ENCODE measurements at regions not wholly inside any gene's neighbourhood (a gene's known extent, or its start where the extent isn't known, plus 50 kb on each side); places are given as distances from the start of the nearest gene placed in this dataset.

GRCh38 chr18:47557160-47557559 lies 305.7 kb upstream of the SKOR2 start:
- H3K4me3 ChIP-seq (ENCODE audit: low read length): no peak overlapping the region
- no peak for DNase-seq (ENCODE audit: low read depth)
- TF ChIP-seq CTCF (conservative IDR thresholded peaks at IDR 0.05; ENCODE audit: low read depth, low read length): no peak

GRCh38 chr18:47552783-47553182 lies 301.3 kb upstream of the SKOR2 start:
- H3K4me3 ChIP-seq (ENCODE audit: low read length): no peak overlapping the region
- no peak for TF ChIP-seq CTCF (conservative IDR thresholded peaks at IDR 0.05; ENCODE audit: low read depth, low read length)
- no peak for DNase-seq (ENCODE audit: low read depth)

GRCh38 chr18:47550611-47551010 lies 299.2 kb upstream of the SKOR2 start:
- no peak for TF ChIP-seq CTCF (conservative IDR thresholded peaks at IDR 0.05; ENCODE audit: low read depth, low read length)
- H3K4me3 ChIP-seq (ENCODE audit: low read length): no peak overlapping the region
- no peak for DNase-seq (ENCODE audit: low read depth)

- no peak overlapping the region for H3K4me3 ChIP-seq (ENCODE audit: low read length)
- no peak for DNase-seq (ENCODE audit: low read depth)
- TF ChIP-seq CTCF (conservative IDR thresholded peaks at IDR 0.05; ENCODE audit: low read depth, low read length): no peak
Measured at GRCh38 chr18:47549021-47549540, 297.6 kb upstream of the SKOR2 start.

GRCh38 chr18:47547539-47548202 lies 296.2 kb upstream of the SKOR2 start:
- DNase-seq (ENCODE audit: low read depth): no peak
- H3K4me3 ChIP-seq (ENCODE audit: low read length): no peak overlapping the region
- no peak for TF ChIP-seq CTCF (conservative IDR thresholded peaks at IDR 0.05; ENCODE audit: low read depth, low read length)

- no peak for TF ChIP-seq CTCF (conservative IDR thresholded peaks at IDR 0.05; ENCODE audit: low read depth, low read length)
- no peak for DNase-seq (ENCODE audit: low read depth)
- H3K4me3 ChIP-seq (ENCODE audit: low read length): no peak overlapping the region
Measured at GRCh38 chr18:47545613-47546012, 294.2 kb upstream of the SKOR2 start.

- DNase-seq (ENCODE audit: low read depth): no peak
Measured at GRCh38 chr18:47543080-47543479, 291.6 kb upstream of the SKOR2 start.

More at GRCh38 chr18:47543080-47543479, 291.6 kb upstream of the SKOR2 start:
- H3K4me3 ChIP-seq (ENCODE audit: low read length): no peak overlapping the region
- TF ChIP-seq CTCF (conservative IDR thresholded peaks at IDR 0.05; ENCODE audit: low read depth, low read length): no peak

Data from retinal pigment epithelial cell (primary cell).